ENCODE measurements at regions not wholly inside any gene's neighbourhood (a gene's known extent, or its start where the extent isn't known, plus 50 kb on each side); places are given as distances from the start of the nearest gene placed in this dataset.

DNA sequence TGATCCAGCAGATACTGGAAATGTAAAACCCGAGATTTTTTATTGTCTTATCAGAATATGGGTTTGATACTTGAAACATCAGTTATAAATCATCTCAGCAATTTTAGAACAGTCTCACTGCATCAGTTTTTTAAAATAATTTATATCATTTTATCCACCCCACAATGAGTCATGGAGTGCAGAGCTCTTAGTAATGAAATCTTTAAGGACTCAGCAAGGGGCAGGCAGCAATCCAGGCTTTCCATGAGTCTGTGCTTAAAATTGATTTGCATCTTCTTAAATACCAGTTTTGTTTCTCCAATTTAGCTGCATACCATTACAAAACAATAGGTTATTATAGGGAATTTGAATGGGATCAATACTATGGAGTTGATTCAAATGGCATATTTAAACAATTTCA is 832.3 kb downstream of the C6orf118 start:
- no peak overlapping the region for H3K27ac Mint-ChIP-seq (ENCODE audit: unreplicated experiment)
- no peak overlapping the region for H3K4me3 Mint-ChIP-seq (ENCODE audit: unreplicated experiment)
- no peaks in the 10 kb centered on the region for H3K36me3 Mint-ChIP-seq (ENCODE audit: low read depth, unreplicated experiment)
- H3K4me1 Mint-ChIP-seq (ENCODE audit: unreplicated experiment), result peaks cover 4% of the 10 kb centered on the region
- no peak for DNase-seq (ENCODE audit: low spot score)
- no peaks in the 10 kb centered on the region for H3K9me3 Mint-ChIP-seq (ENCODE audit: unreplicated experiment)
- H3K27me3 Mint-ChIP-seq (ENCODE audit: unreplicated experiment), result no peaks in the 10 kb centered on the region
- TF ChIP-seq, protein P1, sequence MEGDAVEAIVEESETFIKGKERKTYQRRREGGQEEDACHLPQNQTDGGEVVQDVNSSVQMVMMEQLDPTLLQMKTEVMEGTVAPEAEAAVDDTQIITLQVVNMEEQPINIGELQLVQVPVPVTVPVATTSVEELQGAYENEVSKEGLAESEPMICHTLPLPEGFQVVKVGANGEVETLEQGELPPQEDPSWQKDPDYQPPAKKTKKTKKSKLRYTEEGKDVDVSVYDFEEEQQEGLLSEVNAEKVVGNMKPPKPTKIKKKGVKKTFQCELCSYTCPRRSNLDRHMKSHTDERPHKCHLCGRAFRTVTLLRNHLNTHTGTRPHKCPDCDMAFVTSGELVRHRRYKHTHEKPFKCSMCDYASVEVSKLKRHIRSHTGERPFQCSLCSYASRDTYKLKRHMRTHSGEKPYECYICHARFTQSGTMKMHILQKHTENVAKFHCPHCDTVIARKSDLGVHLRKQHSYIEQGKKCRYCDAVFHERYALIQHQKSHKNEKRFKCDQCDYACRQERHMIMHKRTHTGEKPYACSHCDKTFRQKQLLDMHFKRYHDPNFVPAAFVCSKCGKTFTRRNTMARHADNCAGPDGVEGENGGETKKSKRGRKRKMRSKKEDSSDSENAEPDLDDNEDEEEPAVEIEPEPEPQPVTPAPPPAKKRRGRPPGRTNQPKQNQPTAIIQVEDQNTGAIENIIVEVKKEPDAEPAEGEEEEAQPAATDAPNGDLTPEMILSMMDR (IDR thresholded peaks at IDR 0.05; ENCODE audit: unreplicated experiment), result no peak

DNA sequence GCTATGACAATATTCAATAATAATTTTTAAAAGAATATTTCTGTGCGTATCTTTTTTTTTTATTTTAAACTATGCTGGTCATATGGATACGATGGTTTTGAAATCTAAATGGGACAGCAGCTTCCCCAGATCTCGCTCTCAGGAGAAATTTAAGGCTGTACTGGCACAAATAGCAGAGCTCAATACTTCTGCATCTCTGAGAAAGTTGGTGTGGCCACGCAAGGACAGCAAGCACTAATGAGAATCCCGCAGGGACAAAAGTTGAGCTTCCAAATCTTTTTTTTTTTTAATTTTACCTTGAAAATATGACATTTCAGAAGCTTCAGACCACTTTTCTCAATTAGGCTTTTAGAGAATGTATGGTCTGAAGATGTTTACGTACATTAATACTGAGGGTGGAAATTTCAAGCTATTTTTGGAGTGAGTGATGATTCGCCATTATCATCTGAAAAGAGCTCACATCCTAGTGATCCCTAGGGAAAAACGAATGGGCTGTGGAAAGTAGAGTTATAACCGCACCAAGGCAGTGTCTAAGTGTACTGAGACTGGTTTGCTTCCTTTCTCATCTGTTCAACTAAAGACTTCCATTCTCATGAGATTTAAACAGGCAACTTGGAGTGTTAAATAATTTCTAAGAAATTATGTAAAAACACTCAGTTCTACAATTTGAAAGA is 840.0 kb downstream of the C6orf118 start:
- Mint-ChIP-seq H3K9me3 (ENCODE audit: unreplicated experiment) (no peaks in the 10 kb centered on the region), H3K4me1 (ENCODE audit: unreplicated experiment) (no peaks in the 10 kb centered on the region), H3K27ac (ENCODE audit: unreplicated experiment) (no peak overlapping the region), H3K36me3 (ENCODE audit: low read depth, unreplicated experiment) (no peaks in the 10 kb centered on the region), H3K4me3 (ENCODE audit: unreplicated experiment) (no peak overlapping the region), H3K27me3 (ENCODE audit: unreplicated experiment) (no peaks in the 10 kb centered on the region)
- TF ChIP-seq, protein P1 (IDR thresholded peaks at IDR 0.05; ENCODE audit: unreplicated experiment), result no peak
- DNase-seq (ENCODE audit: low spot score), result no peak

DNA sequence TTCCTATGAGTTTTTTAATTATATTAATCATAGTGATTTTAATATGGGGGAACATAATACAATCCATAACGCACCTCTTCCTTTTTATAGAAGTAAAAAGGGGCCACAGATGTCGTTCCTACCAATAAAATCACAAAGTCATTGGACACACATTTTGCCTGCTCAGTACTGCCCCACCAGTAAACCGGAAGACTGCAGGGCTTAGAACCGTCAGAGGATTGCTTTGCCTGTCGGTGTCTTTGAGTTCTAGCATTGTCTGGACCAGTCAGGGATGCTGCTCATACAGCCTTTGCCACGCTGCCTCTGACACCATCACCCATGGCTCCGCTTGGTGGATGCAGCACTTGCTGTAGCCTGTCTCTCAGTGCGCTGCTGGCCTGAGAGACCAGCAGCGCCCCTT is 853.6 kb downstream of the C6orf118 start:
- Mint-ChIP-seq H3K4me1 (ENCODE audit: unreplicated experiment) (no peaks in the 10 kb centered on the region), H3K27ac (ENCODE audit: unreplicated experiment) (no peak overlapping the region), H3K27me3 (ENCODE audit: unreplicated experiment) (no peaks in the 10 kb centered on the region), H3K9me3 (ENCODE audit: unreplicated experiment) (no peaks in the 10 kb centered on the region), H3K4me3 (ENCODE audit: unreplicated experiment) (no peak overlapping the region), H3K36me3 (ENCODE audit: low read depth, unreplicated experiment) (no peaks in the 10 kb centered on the region)
- DNase-seq (ENCODE audit: low spot score), result no peak
- TF ChIP-seq, protein P1 (IDR thresholded peaks at IDR 0.05; ENCODE audit: unreplicated experiment), result no peak

DNA sequence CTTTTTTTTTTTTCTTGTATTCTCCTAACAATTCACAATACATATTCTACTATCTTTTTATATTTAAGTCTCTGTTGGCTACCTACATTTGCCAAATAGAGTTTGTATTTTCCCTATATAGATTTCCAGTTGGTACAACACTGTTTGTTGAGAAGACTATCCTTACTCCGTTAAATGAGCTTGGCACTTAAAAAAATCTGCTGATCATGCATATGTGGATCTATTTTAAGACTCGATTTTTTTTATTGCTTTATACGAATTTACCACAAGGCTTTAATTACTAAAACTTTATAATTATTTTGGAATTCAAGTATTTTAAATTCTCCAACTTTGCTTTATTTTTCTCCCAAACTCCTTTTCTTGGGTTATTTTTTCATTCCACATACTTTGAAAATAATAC is 855.6 kb downstream of the C6orf118 start:
- Mint-ChIP-seq H3K4me3 (ENCODE audit: unreplicated experiment) (no peak overlapping the region), H3K36me3 (ENCODE audit: low read depth, unreplicated experiment) (no peaks in the 10 kb centered on the region), H3K4me1 (ENCODE audit: unreplicated experiment) (no peaks in the 10 kb centered on the region), H3K27ac (ENCODE audit: unreplicated experiment) (no peak overlapping the region), H3K9me3 (ENCODE audit: unreplicated experiment) (no peaks in the 10 kb centered on the region), H3K27me3 (ENCODE audit: unreplicated experiment) (peaks cover 2% of the 10 kb centered on the region)
- DNase-seq (ENCODE audit: low spot score), result no peak
- TF ChIP-seq, protein P1 (IDR thresholded peaks at IDR 0.05; ENCODE audit: unreplicated experiment), result no peak

DNA sequence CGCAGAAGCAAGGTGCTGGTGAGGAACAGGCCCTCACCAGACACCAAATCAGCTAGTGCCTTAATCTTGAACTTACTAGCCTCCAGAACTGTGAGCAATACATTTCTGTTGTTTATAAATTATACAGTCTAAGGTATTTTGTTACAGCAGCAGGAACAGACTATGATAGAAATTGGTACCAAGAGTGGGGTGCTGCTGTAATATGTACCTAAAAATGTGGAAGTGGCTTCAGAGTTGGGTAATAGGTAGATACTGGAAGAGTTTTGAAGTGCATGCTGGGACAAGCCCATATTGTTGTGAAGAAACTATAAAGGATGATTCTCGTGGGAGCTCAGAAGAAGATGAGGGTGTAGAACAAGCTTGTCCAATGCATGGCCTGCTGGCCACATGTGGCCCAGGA is 866.8 kb downstream of the C6orf118 start:
- no peak overlapping the region for H3K4me3 Mint-ChIP-seq (ENCODE audit: unreplicated experiment)
- H3K9me3 Mint-ChIP-seq (ENCODE audit: unreplicated experiment), result no peaks in the 10 kb centered on the region
- no peaks in the 10 kb centered on the region for H3K4me1 Mint-ChIP-seq (ENCODE audit: unreplicated experiment)
- no peak overlapping the region for H3K27ac Mint-ChIP-seq (ENCODE audit: unreplicated experiment)
- H3K36me3 Mint-ChIP-seq (ENCODE audit: low read depth, unreplicated experiment), result no peaks in the 10 kb centered on the region
- no peaks in the 10 kb centered on the region for H3K27me3 Mint-ChIP-seq (ENCODE audit: unreplicated experiment)
- TF ChIP-seq, protein P1 (IDR thresholded peaks at IDR 0.05; ENCODE audit: unreplicated experiment), result no peak
- no peak for DNase-seq (ENCODE audit: low spot score)
